CD4-positive, alpha-beta memory T cell (primary cell): ENCODE measurements at regions not wholly inside any gene's neighbourhood (a gene's known extent, or its start where the extent isn't known, plus 50 kb on each side); places are given as distances from the start of the nearest gene placed in this dataset.

ENCODE experiments used
- CTCF ChIA-PET: fragments of 350-600 bp; sonication (Branson Sonifier 250); formaldehyde crosslinking; loops from one replicate; lab custom pipeline; 2021; ENCODE audit warnings: inconsistent platforms; ENCODE audit not compliant: partially characterized antibody; lab: Charles Lee
- POLR2A ChIA-PET: fragments of 350-600 bp; sonication (Branson Sonifier 250); formaldehyde crosslinking; loops from one replicate; lab custom pipeline; 2021; ENCODE audit not compliant: partially characterized antibody; lab: Charles Lee
- DNase-seq, 5 donors: peaks; one replicate each; pipeline versions ENCODE4 v3.0.0 to v3.0.0-alpha.2; 2020 to 2022; ENCODE audit warnings: mixed read lengths in 1 of 5
- H3K27ac ChIP-seq: one replicate; pipeline ENCODE4 v1.7.0; 2013; ENCODE audit warnings: low read depth, low read length
- H3K27me3 ChIP-seq: 2 replicates; pipeline ENCODE4 v1.7.0; 2013; ENCODE audit warnings: mild to moderate bottlenecking, low read length, moderate library complexity; ENCODE audit not compliant: insufficient read depth
- H3K36me3 ChIP-seq: 2 replicates; pipeline ENCODE4 v1.7.0; 2013; ENCODE audit warnings: mild to moderate bottlenecking, low read length, moderate library complexity; ENCODE audit not compliant: insufficient read depth
- H3K4me1 ChIP-seq: 2 replicates; pipeline ENCODE4 v1.7.0; 2013; ENCODE audit warnings: mild to moderate bottlenecking, low read length, moderate library complexity; ENCODE audit not compliant: insufficient read depth
- H3K4me3 ChIP-seq, 2 donors: one replicate each; pipeline ENCODE4 v1.7.0; 2013; ENCODE audit warnings: low read length in 2 of 2, mild to moderate bottlenecking in 1 of 2
- H3K9me3 ChIP-seq, 2 donors: one replicate each; pipeline ENCODE4 v1.7.0; 2013; ENCODE audit warnings: low read length in 2 of 2, control low read depth in 1 of 2; ENCODE audit not compliant: control insufficient read depth in 1 of 2
- H3K27ac Mint-ChIP-seq, 7 donors: one replicate each; pipeline ENCODE4 v1.8.0; 2020 to 2021; ENCODE audit warnings: mixed read lengths in 7 of 7, mild to moderate bottlenecking in 6 of 7, inconsistent platforms in 3 of 7, moderate library complexity in 3 of 7
- H3K27me3 Mint-ChIP-seq, 2 donors: one replicate each; pipeline ENCODE4 v1.8.0; 2020 to 2021; ENCODE audit warnings: mixed read lengths in 2 of 2
- H3K36me3 Mint-ChIP-seq, 2 donors: one replicate each; pipeline ENCODE4 v1.8.0; 2020 to 2021; ENCODE audit warnings: mixed read lengths in 2 of 2, inconsistent platforms in 1 of 2, mild to moderate bottlenecking in 1 of 2
- H3K4me1 Mint-ChIP-seq, 4 donors: one replicate each; pipeline ENCODE4 v1.8.0; 2020 to 2021; ENCODE audit warnings: mixed read lengths in 4 of 4, mild to moderate bottlenecking in 1 of 4
- H3K4me3 Mint-ChIP-seq, 8 donors: one replicate each; pipeline ENCODE4 v1.8.0; 2020 to 2021; ENCODE audit warnings: mixed read lengths in 8 of 8, mild to moderate bottlenecking in 7 of 8, moderate library complexity in 6 of 8, inconsistent platforms in 3 of 8
- H3K9me3 Mint-ChIP-seq, 8 donors: one replicate each; pipeline ENCODE4 v1.8.0; 2020 to 2021; ENCODE audit warnings: mixed read lengths in 8 of 8, mild to moderate bottlenecking in 5 of 8, inconsistent platforms in 3 of 8, moderate library complexity in 1 of 8
- intact Hi-C: fragments of 100-400 bp; cut with micrococcal nuclease; formaldehyde crosslinking; loops from one replicate; pipeline ENCODE4 v1.15.1; 2023

GRCh38 chr4:126087101-126087500, 772.3 kb downstream of the FAT4 start:
- no peak overlapping the region for H3K4me3 ChIP-seq
- intact Hi-C loops: no loop called here
- Mint-ChIP-seq H3K4me3 (no peak overlapping the region), H3K4me1 (no peaks in the 10 kb centered on the region), H3K36me3 (no peaks in the 10 kb centered on the region), H3K27ac (no peak overlapping the region), H3K27me3 (no peaks in the 10 kb centered on the region), H3K9me3 (peaks cover 0 to 2% (median under 1%) of the 10 kb centered on the region in 8 donors)
- H3K27ac ChIP-seq: no peak overlapping the region
- H3K27me3 ChIP-seq: no peaks in the 10 kb centered on the region
- POLR2A ChIA-PET: no interaction called here
- no peaks in the 10 kb centered on the region for H3K36me3 ChIP-seq
- no peaks in the 10 kb centered on the region for H3K9me3 ChIP-seq
- CTCF ChIA-PET: no interaction called here
- no peak for DNase-seq
- H3K4me1 ChIP-seq: no peaks in the 10 kb centered on the region

- Histone ChIP-seq H3K36me3 (no peaks in the 10 kb centered on the region), H3K27ac (no peak overlapping the region), H3K4me3 (no peak overlapping the region), H3K9me3 (no peaks in the 10 kb centered on the region), H3K4me1 (no peaks in the 10 kb centered on the region), H3K27me3 (no peaks in the 10 kb centered on the region)
- Mint-ChIP-seq H3K4me1 (no peaks in the 10 kb centered on the region), H3K27ac (no peak overlapping the region), H3K4me3 (no peak overlapping the region), H3K9me3 (peaks cover 0 to 12% (median under 1%) of the 10 kb centered on the region in 8 donors), H3K27me3 (no peaks in the 10 kb centered on the region), H3K36me3 (no peaks in the 10 kb centered on the region)
- intact Hi-C loops: no loop called here
- ChIA-PET CTCF (no interaction called here), POLR2A (no interaction called here)
- no peak for DNase-seq
Observed at GRCh38 chr4:126097155-126097799, 782.5 kb downstream of the FAT4 start.

GRCh38 chr4:126106658-126107057, 791.9 kb downstream of the FAT4 start:
- H3K27me3 Mint-ChIP-seq: no peaks in the 10 kb centered on the region
- DNase-seq: no peak
- ChIA-PET POLR2A (no interaction called here), CTCF (no interaction called here)
- Histone ChIP-seq H3K36me3 (no peaks in the 10 kb centered on the region), H3K27ac (no peak overlapping the region), H3K4me1 (no peaks in the 10 kb centered on the region), H3K9me3 (no peaks in the 10 kb centered on the region), H3K27me3 (no peaks in the 10 kb centered on the region), H3K4me3 (no peak overlapping the region)
- no peaks in the 10 kb centered on the region for H3K36me3 Mint-ChIP-seq
- H3K4me1 Mint-ChIP-seq: no peaks in the 10 kb centered on the region
- H3K9me3 Mint-ChIP-seq: peaks cover 4 to 12% (median 6%) of the 10 kb centered on the region in 8 donors
- H3K4me3 Mint-ChIP-seq: no peak overlapping the region
- H3K27ac Mint-ChIP-seq: peak overlapping the region in 1 of 7 donors; percentile 19
- intact Hi-C loops: no loop called here

DNA sequence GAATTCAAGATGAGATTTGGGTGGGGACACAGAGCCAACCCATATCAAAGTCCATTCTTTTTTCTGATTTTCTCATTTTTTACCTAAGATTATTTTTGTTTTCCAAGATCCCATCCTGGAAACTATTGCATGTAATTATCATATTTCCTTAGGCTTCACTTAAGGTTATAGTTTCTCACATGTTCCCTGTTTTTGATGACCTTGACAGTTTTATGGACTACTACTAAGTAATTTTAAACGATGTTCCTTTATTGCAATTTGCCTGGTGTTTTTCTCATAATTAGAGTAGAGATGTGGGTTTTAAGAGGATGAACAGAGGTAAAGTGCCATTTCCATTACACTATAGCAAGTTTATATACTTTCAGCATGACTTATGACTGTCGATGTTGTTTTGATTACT, 795.1 kb downstream of the FAT4 start:
- Histone ChIP-seq H3K27ac (no peak overlapping the region), H3K4me1 (no peaks in the 10 kb centered on the region), H3K4me3 (no peak overlapping the region), H3K9me3 (peaks cover 0 to 4% of the 10 kb centered on the region in 2 donors), H3K27me3 (no peaks in the 10 kb centered on the region), H3K36me3 (no peaks in the 10 kb centered on the region)
- intact Hi-C loops: no loop called here
- Mint-ChIP-seq H3K4me1 (no peaks in the 10 kb centered on the region), H3K27me3 (no peaks in the 10 kb centered on the region), H3K27ac (no peak overlapping the region), H3K4me3 (no peak overlapping the region), H3K9me3 (peaks cover 2 to 17% (median 13%) of the 10 kb centered on the region in 8 donors), H3K36me3 (no peaks in the 10 kb centered on the region)
- CTCF ChIA-PET: no interaction called here
- POLR2A ChIA-PET: no interaction called here
- no peak for DNase-seq

DNA sequence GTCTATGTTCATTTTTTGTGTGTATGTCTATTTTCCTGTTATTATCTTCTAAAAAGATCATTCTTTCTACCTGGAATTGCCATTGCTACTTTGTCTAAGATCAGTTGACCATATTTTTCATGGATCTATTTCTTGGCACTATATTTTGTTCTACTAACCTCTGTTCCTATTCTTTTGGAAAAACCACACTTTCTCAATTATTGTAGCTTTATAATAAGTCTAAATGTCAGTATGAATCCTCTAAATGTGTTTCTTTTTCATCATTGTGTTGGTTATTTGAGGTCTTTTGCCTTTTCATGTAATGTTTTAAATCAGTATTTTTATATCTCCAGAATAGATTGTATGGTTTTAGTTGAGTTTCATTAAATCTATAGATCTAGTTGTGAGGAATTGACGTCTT, 798.3 kb downstream of the FAT4 start:
- no peak overlapping the region for H3K4me3 Mint-ChIP-seq
- H3K27me3 ChIP-seq: no peaks in the 10 kb centered on the region
- DNase-seq: no peak
- no peaks in the 10 kb centered on the region for H3K36me3 ChIP-seq
- peaks cover 0 to 28% (median 17%) of the 10 kb centered on the region in 8 donors for H3K9me3 Mint-ChIP-seq
- H3K9me3 ChIP-seq: peaks cover 0 to 4% of the 10 kb centered on the region in 2 donors
- H3K4me1 ChIP-seq: no peaks in the 10 kb centered on the region
- H3K4me1 Mint-ChIP-seq: no peaks in the 10 kb centered on the region
- H3K4me3 ChIP-seq: no peak overlapping the region
- H3K27me3 Mint-ChIP-seq: no peaks in the 10 kb centered on the region
- POLR2A ChIA-PET: no interaction called here
- no peaks in the 10 kb centered on the region for H3K36me3 Mint-ChIP-seq
- intact Hi-C loops: no loop called here
- H3K27ac Mint-ChIP-seq: no peak overlapping the region
- H3K27ac ChIP-seq: no peak overlapping the region
- CTCF ChIA-PET: no interaction called here

DNA sequence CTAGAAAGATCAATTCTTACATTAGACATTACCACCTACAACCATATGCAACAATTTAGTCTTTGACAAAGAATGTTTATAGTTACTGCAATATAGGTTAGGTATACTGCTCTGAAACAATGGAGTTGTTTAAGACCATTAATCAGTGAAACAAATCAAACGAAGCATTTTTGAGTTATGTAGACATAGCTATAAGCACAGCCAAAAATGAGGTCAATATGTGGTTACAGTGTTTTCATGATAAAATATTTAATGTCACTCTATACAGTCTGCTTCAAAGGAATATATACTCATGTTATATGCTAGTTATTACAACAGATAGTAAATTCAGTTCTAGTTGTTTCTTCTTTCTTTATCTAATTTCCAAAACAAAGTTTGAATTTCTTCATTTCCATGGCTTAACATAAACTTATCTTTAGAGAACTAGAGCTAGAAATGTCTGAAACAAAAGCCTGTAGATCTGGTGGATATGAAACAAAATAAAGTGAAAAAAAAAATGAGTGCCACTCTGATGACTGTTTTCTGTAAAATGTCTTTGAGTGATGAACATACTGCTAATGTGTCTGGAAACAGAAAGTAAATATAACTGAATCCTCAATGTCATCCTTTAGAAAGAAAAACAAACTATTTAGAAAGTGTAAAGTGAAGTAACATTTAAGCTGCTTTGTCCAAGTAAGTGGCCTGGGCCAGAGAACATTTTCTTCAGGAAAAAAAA, 809.0 kb downstream of the FAT4 start:
- Mint-ChIP-seq H3K9me3 (peaks cover under 1 to 20% (median 4%) of the 10 kb centered on the region in 8 donors), H3K4me1 (no peaks in the 10 kb centered on the region), H3K27ac (no peak overlapping the region), H3K27me3 (no peaks in the 10 kb centered on the region), H3K36me3 (no peaks in the 10 kb centered on the region), H3K4me3 (no peak overlapping the region)
- ChIA-PET CTCF (no interaction called here), POLR2A (no interaction called here)
- intact Hi-C loops: no loop called here
- DNase-seq: no peak
- H3K27me3 ChIP-seq: no peaks in the 10 kb centered on the region
- H3K27ac ChIP-seq: no peak overlapping the region
- no peaks in the 10 kb centered on the region for H3K4me1 ChIP-seq
- H3K36me3 ChIP-seq: no peaks in the 10 kb centered on the region
- H3K4me3 ChIP-seq: no peak overlapping the region
- no peaks in the 10 kb centered on the region for H3K9me3 ChIP-seq

DNA sequence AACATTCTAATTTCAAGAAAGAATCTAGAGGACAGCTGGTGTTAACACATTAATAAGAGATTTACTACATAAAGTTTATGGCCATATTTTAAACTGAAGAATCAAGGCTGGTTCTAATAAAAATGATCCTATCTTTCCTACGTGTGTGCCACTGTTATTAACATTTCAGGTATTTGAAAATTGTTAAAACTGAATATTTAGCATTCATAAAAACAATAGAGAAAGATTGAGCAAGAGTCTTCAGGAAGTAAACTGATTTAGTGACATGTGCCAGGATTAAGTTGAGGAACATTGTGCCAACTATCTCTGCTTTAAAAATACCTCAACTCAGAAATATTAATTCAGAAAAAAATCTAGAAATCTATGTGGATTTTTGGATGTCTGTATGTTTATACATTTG, 810.1 kb downstream of the FAT4 start:
- Mint-ChIP-seq H3K4me1 (no peaks in the 10 kb centered on the region), H3K27me3 (no peaks in the 10 kb centered on the region), H3K27ac (no peak overlapping the region), H3K36me3 (no peaks in the 10 kb centered on the region), H3K9me3 (peaks cover 2 to 18% (median 3%) of the 10 kb centered on the region in 8 donors), H3K4me3 (no peak overlapping the region)
- Histone ChIP-seq H3K9me3 (no peaks in the 10 kb centered on the region), H3K27me3 (no peaks in the 10 kb centered on the region), H3K4me1 (no peaks in the 10 kb centered on the region), H3K27ac (no peak overlapping the region), H3K36me3 (no peaks in the 10 kb centered on the region), H3K4me3 (no peak overlapping the region)
- ChIA-PET POLR2A (no interaction called here), CTCF (no interaction called here)
- DNase-seq: no peak
- intact Hi-C loops: no loop called here
